WTC11 (cell line): ENCODE measurements at regions not wholly inside any gene's neighbourhood (a gene's known extent, or its start where the extent isn't known, plus 50 kb on each side); places are given as distances from the start of the nearest gene placed in this dataset.

ENCODE experiments used
- ATAC-seq: fragments of 200-7000 bp; cut with Tn5 transposase; 2 replicates; pipeline ENCODE4 v1.10.0; 2021; ENCODE audit warnings: mild to moderate bottlenecking, moderate library complexity
- CTCF ChIA-PET: fragments of 300-600 bp; sonication (Branson Sonifier 250); formaldehyde crosslinking; loops from one replicate; lab custom pipeline; 2021; ENCODE audit warnings: antibody characterized with exemption; lab: Charles Lee
- POLR2A ChIA-PET: fragments of 350-600 bp; sonication (Branson Sonifier 250); formaldehyde crosslinking; loops from one replicate; lab custom pipeline; 2021; ENCODE audit warnings: antibody characterized with exemption; lab: Charles Lee
- DNase-seq: peaks from one replicate; pipeline ENCODE4 v3.0.0; 2021; ENCODE audit warnings: low spot score
- H3K27ac Mint-ChIP-seq: 2 replicates; pipeline ENCODE4 v1.8.0; 2021; ENCODE audit warnings: mixed read lengths
- H3K27me3 Mint-ChIP-seq: 2 replicates; pipeline ENCODE4 v1.8.0; 2021; ENCODE audit warnings: low read depth, mild to moderate bottlenecking, moderate library complexity, mixed read lengths
- H3K36me3 Mint-ChIP-seq: 2 replicates; pipeline ENCODE4 v1.8.0; 2021; ENCODE audit warnings: mixed read lengths
- H3K4me1 Mint-ChIP-seq: 2 replicates; pipeline ENCODE4 v1.8.0; 2022; ENCODE audit warnings: mixed read lengths
- H3K4me3 Mint-ChIP-seq: 2 replicates; pipeline ENCODE4 v1.8.0; 2021; ENCODE audit warnings: mild to moderate bottlenecking, moderate library complexity, mixed read lengths
- H3K9me3 Mint-ChIP-seq: 2 replicates; pipeline ENCODE4 v1.8.0; 2021; ENCODE audit warnings: mixed read lengths
- CBFB ChIP-seq: sonication (generic); formaldehyde crosslinking; IDR thresholded peaks from 2 replicates; pipeline ENCODE4 v1.8.1; 2022; ENCODE audit warnings: mild to moderate bottlenecking, low read depth, missing genetic modification reagents
- ELF4 ChIP-seq: sonication (generic); formaldehyde crosslinking; IDR thresholded peaks from 2 replicates; pipeline ENCODE4 v1.8.1; 2022; ENCODE audit warnings: low read depth, mild to moderate bottlenecking, moderate library complexity, missing genetic modification reagents
- EMX1 ChIP-seq: fragments of 250-450 bp; sonication (Bioruptor Pico); IDR thresholded peaks from 2 replicates; pipeline ENCODE4 v1.8.0; 2021; ENCODE audit warnings: mild to moderate bottlenecking
- ERG ChIP-seq: fragments of 250-450 bp; sonication (Bioruptor Pico); IDR thresholded peaks from 2 replicates; pipeline ENCODE4 v1.8.0; 2021; ENCODE audit warnings: mild to moderate bottlenecking
- ETV6 ChIP-seq: sonication (generic); formaldehyde crosslinking; IDR thresholded peaks from 2 replicates; pipeline ENCODE4 v1.8.1; 2022; ENCODE audit warnings: mild to moderate bottlenecking, missing genetic modification reagents
- FOXJ3 ChIP-seq: sonication (generic); formaldehyde crosslinking; IDR thresholded peaks from 2 replicates; pipeline ENCODE4 v1.9.0; 2021; ENCODE audit warnings: missing genetic modification reagents, mild to moderate bottlenecking, borderline replicate concordance
- GTF2I ChIP-seq: fragments of 250-450 bp; sonication (Bioruptor Pico); conservative IDR thresholded peaks from 2 replicates; pipeline ENCODE4 v1.4.0; 2021; ENCODE audit warnings: mild to moderate bottlenecking
- JAZF1 ChIP-seq: fragments of 250-450 bp; sonication (Bioruptor Pico); IDR thresholded peaks from 2 replicates; pipeline ENCODE4 v1.9.0; 2021; ENCODE audit warnings: moderate library complexity, mild to moderate bottlenecking, inconsistent platforms
- MAX ChIP-seq: sonication (generic); formaldehyde crosslinking; IDR thresholded peaks from 2 replicates; pipeline ENCODE4 v1.8.0; 2022; ENCODE audit warnings: mild to moderate bottlenecking, missing genetic modification reagents
- NR2C2 ChIP-seq: sonication (generic); formaldehyde crosslinking; IDR thresholded peaks from 2 replicates; pipeline ENCODE4 v1.8.0; 2022; ENCODE audit warnings: mild to moderate bottlenecking, missing genetic modification reagents
- RORB ChIP-seq: fragments of 250-450 bp; sonication (Bioruptor Pico); IDR thresholded peaks from 2 replicates; pipeline ENCODE4 v1.9.0; 2021; ENCODE audit warnings: mild to moderate bottlenecking
- SMAD4 ChIP-seq: sonication (generic); formaldehyde crosslinking; IDR thresholded peaks from 2 replicates; pipeline ENCODE4 v1.8.0; 2022; ENCODE audit warnings: mild to moderate bottlenecking, missing genetic modification reagents
- ZNF396 ChIP-seq: fragments of 250-450 bp; sonication (Bioruptor Pico); IDR thresholded peaks from 2 replicates; pipeline ENCODE4 v1.8.0; 2021; ENCODE audit warnings: mild to moderate bottlenecking, moderate library complexity, borderline replicate concordance
- ZNF425 ChIP-seq: fragments of 250-450 bp; sonication (Bioruptor Pico); conservative IDR thresholded peaks from 2 replicates; pipeline ENCODE4 v1.9.0; 2021; ENCODE audit warnings: mild to moderate bottlenecking
- TF ChIP-seq, protein P1 (sequence below): sonication (generic); formaldehyde crosslinking; conservative IDR thresholded peaks from 2 replicates; pipeline ENCODE4 v1.8.1; 2023; ENCODE audit warnings: mild to moderate bottlenecking, low read depth, missing genetic modification reagents, moderate library complexity
- TF ChIP-seq, protein P2 (sequence below): sonication (generic); formaldehyde crosslinking; conservative IDR thresholded peaks from 2 replicates; pipeline ENCODE4 v1.8.1; 2022; ENCODE audit warnings: mild to moderate bottlenecking, missing genetic modification reagents
- TF ChIP-seq, protein P3 (sequence below): sonication (generic); formaldehyde crosslinking; IDR thresholded peaks from 2 replicates; pipeline ENCODE4 v1.8.0; 2022; ENCODE audit warnings: mild to moderate bottlenecking, missing genetic modification reagents
- TF ChIP-seq, protein P4 (sequence below): fragments of 250-450 bp; sonication (Bioruptor Pico); IDR thresholded peaks from 2 replicates; pipeline ENCODE4 v1.9.0; 2021; ENCODE audit warnings: mild to moderate bottlenecking
- TF ChIP-seq, protein P5 (sequence below): sonication (generic); formaldehyde crosslinking; IDR thresholded peaks from 2 replicates; pipeline ENCODE4 v1.8.1; 2022; ENCODE audit warnings: mild to moderate bottlenecking, missing genetic modification reagents, moderate library complexity, borderline replicate concordance

GRCh38 chr7:88456490-88456889, 149.8 kb upstream of the STEAP4 start:
- Mint-ChIP-seq H3K36me3 (no peaks in the 10 kb centered on the region), H3K4me1 (peaks cover 2% of the 10 kb centered on the region; the same call in 1 of the 2 replicates), H3K27me3 (no peaks in the 10 kb centered on the region), H3K27ac (no peak overlapping the region), H3K4me3 (no peak overlapping the region)
- CTCF ChIA-PET, result no interaction called here
- DNase-seq, result no peak
- TF ChIP-seq NR2C2 (CRISPR knock-in tag) (no peak), CBFB (CRISPR knock-in tag) (no peak)
- TF ChIP-seq, all 79 proteins: peak for 0
- POLR2A ChIA-PET, result no interaction called here
- no peaks in the 10 kb centered on the region for H3K9me3 Mint-ChIP-seq
- ATAC-seq, result no peak

- Mint-ChIP-seq H3K9me3 (no peaks in the 10 kb centered on the region), H3K4me1 (peaks cover 10% of the 10 kb centered on the region; the same call in 1 of the 2 replicates), H3K27me3 (no peaks in the 10 kb centered on the region)
- no peak for DNase-seq
- CTCF ChIA-PET, result no interaction called here
- ATAC-seq, result no peak
- no peak for TF ChIP-seq MAX (CRISPR knock-in tag)
- no peak for TF ChIP-seq FOXJ3 (CRISPR knock-in tag)
- TF ChIP-seq, protein P1, sequence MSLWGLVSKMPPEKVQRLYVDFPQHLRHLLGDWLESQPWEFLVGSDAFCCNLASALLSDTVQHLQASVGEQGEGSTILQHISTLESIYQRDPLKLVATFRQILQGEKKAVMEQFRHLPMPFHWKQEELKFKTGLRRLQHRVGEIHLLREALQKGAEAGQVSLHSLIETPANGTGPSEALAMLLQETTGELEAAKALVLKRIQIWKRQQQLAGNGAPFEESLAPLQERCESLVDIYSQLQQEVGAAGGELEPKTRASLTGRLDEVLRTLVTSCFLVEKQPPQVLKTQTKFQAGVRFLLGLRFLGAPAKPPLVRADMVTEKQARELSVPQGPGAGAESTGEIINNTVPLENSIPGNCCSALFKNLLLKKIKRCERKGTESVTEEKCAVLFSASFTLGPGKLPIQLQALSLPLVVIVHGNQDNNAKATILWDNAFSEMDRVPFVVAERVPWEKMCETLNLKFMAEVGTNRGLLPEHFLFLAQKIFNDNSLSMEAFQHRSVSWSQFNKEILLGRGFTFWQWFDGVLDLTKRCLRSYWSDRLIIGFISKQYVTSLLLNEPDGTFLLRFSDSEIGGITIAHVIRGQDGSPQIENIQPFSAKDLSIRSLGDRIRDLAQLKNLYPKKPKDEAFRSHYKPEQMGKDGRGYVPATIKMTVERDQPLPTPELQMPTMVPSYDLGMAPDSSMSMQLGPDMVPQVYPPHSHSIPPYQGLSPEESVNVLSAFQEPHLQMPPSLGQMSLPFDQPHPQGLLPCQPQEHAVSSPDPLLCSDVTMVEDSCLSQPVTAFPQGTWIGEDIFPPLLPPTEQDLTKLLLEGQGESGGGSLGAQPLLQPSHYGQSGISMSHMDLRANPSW (CRISPR knock-in tag), result no peak
- no peak for TF ChIP-seq ERG (CRISPR knock-in tag)
- no peak for TF ChIP-seq GTF2I
- no peak for TF ChIP-seq SMAD4 (CRISPR knock-in tag)
- no peak for TF ChIP-seq ZNF396
- TF ChIP-seq, all 79 proteins: peak for 0
- no peaks in the 10 kb centered on the region for H3K36me3 Mint-ChIP-seq
- POLR2A ChIA-PET, result no interaction called here
- H3K27ac Mint-ChIP-seq, result no peak overlapping the region
- no peak overlapping the region for H3K4me3 Mint-ChIP-seq
Measured at GRCh38 chr7:88455696-88456095, 149.0 kb upstream of the STEAP4 start.

- Mint-ChIP-seq H3K27ac (0 out of 2 replicates have a peak overlapping the region, but pooled peaks have one; percentile 28), H3K27me3 (no peaks in the 10 kb centered on the region; the same call in 1 of the 2 replicates), H3K9me3 (no peaks in the 10 kb centered on the region), H3K36me3 (no peaks in the 10 kb centered on the region), H3K4me3 (no peak overlapping the region), H3K4me1 (peaks cover 21% of the 10 kb centered on the region)
- no peak for TF ChIP-seq EMX1 (CRISPR knock-in tag)
- no peak for TF ChIP-seq GTF2I
- no peak for TF ChIP-seq MAX (CRISPR knock-in tag)
- no peak for TF ChIP-seq ZNF425 (CRISPR knock-in tag)
- TF ChIP-seq, protein P2, sequence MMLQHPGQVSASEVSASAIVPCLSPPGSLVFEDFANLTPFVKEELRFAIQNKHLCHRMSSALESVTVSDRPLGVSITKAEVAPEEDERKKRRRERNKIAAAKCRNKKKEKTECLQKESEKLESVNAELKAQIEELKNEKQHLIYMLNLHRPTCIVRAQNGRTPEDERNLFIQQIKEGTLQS (CRISPR knock-in tag), result no peak
- TF ChIP-seq ETV6, result no peak
- TF ChIP-seq, protein P3, sequence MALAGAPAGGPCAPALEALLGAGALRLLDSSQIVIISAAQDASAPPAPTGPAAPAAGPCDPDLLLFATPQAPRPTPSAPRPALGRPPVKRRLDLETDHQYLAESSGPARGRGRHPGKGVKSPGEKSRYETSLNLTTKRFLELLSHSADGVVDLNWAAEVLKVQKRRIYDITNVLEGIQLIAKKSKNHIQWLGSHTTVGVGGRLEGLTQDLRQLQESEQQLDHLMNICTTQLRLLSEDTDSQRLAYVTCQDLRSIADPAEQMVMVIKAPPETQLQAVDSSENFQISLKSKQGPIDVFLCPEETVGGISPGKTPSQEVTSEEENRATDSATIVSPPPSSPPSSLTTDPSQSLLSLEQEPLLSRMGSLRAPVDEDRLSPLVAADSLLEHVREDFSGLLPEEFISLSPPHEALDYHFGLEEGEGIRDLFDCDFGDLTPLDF (CRISPR knock-in tag), result no peak
- no peak for TF ChIP-seq JAZF1 (CRISPR knock-in tag)
- TF ChIP-seq, protein P4, sequence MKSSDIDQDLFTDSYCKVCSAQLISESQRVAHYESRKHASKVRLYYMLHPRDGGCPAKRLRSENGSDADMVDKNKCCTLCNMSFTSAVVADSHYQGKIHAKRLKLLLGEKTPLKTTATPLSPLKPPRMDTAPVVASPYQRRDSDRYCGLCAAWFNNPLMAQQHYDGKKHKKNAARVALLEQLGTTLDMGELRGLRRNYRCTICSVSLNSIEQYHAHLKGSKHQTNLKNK (CRISPR knock-in tag), result no peak
- TF ChIP-seq, protein P5, sequence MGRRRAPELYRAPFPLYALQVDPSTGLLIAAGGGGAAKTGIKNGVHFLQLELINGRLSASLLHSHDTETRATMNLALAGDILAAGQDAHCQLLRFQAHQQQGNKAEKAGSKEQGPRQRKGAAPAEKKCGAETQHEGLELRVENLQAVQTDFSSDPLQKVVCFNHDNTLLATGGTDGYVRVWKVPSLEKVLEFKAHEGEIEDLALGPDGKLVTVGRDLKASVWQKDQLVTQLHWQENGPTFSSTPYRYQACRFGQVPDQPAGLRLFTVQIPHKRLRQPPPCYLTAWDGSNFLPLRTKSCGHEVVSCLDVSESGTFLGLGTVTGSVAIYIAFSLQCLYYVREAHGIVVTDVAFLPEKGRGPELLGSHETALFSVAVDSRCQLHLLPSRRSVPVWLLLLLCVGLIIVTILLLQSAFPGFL (CRISPR knock-in tag), result no peak
- TF ChIP-seq ELF4 (CRISPR knock-in tag), result no peak
- TF ChIP-seq RORB (CRISPR knock-in tag), result no peak
- DNase-seq (no peak), ATAC-seq (no peak)
- POLR2A ChIA-PET, result no interaction called here
- CTCF ChIA-PET, result no interaction called here
Measured at GRCh38 chr7:88452646-88453045, 146.0 kb upstream of the STEAP4 start.
